CD1c-positive myeloid dendritic cell (primary cell): ENCODE measurements at regions not wholly inside any gene's neighbourhood (a gene's known extent, or its start where the extent isn't known, plus 50 kb on each side); places are given as distances from the start of the nearest gene placed in this dataset.
"Not testable (repeated sequence)": the region's sequence is repeated elsewhere in the genome, so short reads cannot be mapped to it uniquely, and the experiment has no call there.

Experiments used
- DNase-seq: peaks from one replicate; pipeline ENCODE4 v3.0.0-alpha.2; 2016; ENCODE audit errors: extremely low spot score

DNA sequence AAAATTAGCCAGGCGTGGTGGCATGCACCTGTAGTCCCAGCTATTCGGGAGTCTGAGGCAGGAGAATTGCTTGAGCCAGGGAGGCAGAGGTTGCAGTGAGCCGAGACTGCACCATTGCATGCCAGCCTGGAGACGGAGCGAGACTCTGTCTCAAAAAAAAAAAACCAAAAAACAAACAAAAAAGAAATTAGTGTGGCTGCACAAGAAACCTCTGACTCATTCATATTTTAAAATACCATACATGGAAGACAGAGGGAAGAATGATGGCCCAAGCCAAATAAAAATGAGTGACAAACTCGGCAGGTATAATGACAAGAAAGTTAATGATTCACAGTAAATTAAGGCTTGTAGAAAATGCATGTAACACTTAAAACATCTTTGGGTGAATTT is 875.8 kb downstream of the EPHA4 start:
- DNase-seq, result no peak

DNA sequence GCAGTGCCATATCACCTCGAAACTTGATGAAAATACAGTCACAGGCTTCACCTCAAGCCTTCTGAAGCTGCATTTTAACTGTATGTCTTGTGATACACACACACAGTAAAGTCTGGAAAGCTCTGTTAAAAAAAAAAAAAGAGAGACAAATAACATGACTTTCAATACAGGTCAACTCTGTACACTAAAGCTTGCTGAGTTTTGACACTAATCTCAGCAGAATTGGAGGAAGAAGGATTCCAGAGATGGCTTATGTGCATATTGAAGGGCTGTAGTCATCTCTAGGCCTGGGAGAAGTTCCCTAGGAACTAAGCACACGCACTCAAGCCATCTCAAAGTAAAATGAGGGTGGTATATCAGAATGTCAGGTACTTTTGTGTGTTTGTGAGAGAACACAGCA is 875.1 kb downstream of the EPHA4 start:
- DNase-seq, result no peak

DNA sequence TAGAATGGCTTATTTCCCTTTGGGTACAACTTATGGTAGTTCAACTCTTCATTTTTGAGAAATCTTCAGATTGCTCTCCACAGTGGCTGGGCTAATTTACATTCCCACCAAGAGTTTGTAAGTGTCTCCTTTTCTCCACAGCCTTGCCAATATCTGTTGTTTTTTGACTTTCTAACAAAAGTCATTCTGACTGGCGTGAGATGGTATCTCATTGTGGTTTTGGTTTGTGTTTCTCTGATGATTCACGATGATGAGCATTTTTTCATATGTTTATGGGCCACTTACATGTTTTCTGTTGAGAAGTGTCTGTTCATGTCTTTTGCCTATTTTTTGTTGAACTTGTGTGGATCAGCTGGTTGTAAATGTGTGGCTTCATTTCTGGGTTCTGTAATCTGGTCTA is 871.0 kb downstream of the EPHA4 start:
- no peak for DNase-seq

DNA sequence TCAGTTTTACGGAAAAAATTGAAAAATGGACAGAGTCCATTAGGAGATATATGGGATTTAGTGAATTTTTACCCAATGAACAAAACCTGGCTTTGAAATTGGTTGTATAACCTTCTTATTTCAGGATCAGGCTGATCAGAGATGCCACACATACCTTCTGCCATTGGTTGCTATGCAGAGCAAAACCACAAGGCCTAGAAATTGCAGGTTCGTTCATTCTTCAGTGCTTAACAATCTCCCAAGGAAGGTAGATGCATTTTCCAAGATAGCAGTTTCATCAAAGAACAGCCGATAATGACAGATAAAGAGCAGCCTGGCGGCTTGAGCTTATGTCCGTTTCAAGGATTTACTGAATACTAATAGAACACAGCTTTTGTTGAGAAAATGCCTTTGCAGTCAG is 868.8 kb downstream of the EPHA4 start:
- no peak for DNase-seq

DNA sequence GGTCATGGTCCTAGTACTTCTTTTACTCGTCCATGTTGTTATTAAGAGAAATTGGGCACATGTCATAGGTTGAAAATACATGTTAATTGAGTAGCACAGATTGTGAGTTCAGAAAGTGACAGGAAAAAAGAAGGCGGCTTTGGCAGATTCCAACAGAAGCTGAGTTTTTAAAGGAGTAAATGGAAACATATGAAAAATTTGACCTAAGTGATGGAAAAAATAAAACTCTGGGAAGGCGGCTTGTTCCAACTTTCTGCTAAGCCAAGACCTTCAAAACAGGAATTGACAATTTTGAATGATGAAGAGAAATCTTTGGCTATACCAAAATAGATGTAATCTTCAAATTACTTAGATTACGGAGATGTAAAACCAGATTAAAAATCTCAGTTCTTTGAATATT is 868.0 kb downstream of the EPHA4 start:
- DNase-seq, result no peak

DNA sequence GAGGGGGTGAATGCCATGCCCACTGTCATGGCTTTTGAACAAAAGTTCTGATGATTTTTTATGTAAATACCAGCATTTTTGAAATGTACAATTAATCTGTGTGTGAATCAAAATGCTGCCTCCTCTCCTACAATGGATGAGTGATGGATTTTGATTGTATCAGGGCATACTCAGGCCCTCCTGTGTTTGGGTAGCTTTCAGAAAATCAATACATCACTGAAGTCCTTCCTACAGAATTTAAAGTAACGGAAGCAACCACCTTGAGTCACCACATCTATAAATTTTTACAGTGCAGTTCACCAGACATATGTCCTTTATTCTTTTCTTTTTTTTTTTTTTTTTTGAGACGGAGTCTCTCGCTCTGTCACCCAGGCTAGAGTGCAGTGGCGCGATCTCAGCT is 867.3 kb downstream of the EPHA4 start:
- no peak for DNase-seq

DNA sequence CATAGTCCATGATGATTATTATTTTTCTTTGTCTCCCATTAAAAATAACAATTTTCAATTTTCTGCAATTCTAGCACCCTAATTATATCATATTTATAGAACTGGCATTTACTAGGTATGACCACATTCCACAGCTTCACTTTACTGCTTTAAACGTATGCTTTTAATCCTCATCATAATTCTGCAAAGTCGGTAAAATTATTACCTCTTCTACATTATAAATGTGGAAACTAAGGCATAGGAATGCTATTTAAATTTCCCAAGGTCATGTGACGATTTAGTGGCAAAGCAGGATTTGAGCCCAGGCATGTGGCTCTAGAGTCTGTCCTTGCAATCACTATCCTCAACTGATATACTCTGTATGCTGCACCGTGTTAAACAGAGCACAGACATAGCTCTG is 866.4 kb downstream of the EPHA4 start:
- no peak for DNase-seq

DNA sequence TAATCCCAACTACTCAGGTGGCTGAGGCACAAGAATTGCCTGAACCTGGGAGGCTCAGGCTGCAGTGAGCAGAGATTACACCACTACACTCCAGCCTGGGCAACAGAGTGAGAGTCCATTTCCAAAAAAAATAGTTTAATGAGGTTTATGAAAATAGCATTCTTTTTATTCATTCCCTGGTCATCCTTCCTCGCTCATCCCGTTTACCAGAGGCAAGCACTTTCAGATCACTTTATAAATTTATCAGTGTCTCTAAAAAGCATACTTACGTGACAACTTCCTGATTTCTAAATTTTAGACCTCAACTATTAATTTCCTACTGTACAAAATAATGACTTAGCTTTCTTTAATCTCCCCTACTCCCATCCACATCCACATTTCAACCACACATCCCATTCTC is 864.8 kb downstream of the EPHA4 start:
- no peak for DNase-seq

DNA sequence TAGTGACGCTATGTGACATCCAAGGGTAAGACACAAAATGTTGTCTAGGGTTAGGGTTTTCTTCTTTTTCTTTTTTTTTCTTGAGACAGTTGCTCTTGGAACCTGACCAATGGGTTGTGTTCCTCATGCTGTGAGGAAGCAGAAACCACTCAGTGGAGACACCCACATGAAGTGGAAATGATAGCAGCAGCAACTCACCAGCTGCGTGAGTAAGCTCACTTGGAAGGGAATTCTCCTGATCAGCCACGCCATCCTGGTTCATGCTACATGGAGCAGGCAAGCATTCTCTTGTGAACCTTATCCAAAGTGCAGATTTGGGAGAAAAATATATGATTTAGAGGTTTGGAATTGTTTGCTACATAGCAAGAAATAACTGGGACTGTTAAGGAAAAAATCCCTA is 863.7 kb downstream of the EPHA4 start:
- DNase-seq, result no peak

DNA sequence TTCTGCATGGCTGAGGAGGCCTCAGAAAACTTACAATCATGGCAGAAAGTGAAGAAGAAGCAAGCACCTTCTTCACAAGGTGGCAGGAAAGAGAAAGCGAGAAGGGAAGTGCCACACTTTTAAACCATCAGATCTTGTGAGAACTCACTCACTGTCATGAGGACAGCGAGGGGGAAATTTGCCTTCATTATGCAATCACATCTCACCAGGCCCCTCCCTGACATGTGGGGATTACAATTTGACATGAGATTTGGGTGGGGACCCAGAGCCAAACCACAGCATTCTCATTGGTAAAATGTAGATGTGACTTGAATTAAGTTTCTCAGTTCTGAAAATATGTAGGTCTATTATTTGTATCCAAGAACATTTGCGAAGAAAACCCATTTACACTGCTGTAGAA is 854.8 kb downstream of the EPHA4 start:
- no peak for DNase-seq

DNA sequence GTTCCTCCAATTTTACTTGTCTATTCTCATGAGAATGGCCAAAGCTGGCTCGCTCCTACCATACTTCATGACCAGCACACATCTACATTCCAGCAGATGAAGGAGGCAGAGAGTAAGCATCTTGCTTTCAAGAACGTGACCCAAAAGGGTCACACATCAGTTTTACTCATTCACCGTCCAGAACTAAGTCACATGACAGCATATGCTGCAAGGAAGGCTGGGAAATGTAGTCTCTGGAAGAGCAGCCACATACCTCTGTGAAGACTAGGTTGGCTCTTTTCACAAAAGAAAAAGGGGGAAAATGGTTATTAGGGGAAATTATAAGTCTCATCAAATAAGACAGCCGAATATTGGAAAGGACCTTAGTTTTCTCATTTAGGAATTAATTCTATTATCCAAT is 835.3 kb downstream of the EPHA4 start:
- no peak for DNase-seq

DNA sequence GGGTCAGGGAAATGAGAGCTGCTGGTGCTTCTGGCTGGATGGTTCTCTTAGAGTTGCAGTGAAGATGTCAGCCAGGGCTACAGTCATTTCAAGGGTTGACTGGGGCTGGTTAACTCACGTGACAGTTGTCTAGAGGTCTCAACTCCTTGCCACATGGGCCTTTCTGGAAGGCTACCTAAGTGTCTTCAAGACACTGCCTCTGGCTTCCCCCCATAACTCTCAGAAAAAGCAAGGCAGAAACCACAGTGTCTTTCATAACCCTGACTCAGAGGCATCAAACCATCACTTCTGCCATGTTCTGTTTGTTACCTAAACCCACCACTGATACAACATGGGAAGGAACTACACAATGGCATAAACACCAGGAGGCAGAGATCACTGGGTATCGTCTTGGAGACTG is 828.9 kb downstream of the EPHA4 start:
- no peak for DNase-seq

DNA sequence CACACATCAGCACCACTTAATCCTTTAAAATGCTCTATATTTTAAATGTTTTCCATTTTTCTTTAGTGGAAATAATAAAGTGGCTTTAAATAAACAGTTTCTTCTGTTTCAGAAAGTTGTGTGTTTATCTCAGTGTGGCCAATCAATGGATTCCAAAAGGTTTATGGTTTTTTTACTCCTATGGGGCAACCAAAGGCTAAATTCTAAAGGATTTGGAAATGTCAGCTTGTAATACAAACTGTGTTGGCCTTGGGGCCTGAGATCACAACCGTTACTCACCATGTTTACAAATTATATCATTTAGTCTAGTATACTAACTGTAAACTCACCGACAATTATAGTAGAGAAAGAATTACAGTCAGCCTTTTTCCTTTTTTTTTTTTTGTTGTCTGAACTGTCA is 827.2 kb downstream of the EPHA4 start:
- DNase-seq, result no peak

DNA sequence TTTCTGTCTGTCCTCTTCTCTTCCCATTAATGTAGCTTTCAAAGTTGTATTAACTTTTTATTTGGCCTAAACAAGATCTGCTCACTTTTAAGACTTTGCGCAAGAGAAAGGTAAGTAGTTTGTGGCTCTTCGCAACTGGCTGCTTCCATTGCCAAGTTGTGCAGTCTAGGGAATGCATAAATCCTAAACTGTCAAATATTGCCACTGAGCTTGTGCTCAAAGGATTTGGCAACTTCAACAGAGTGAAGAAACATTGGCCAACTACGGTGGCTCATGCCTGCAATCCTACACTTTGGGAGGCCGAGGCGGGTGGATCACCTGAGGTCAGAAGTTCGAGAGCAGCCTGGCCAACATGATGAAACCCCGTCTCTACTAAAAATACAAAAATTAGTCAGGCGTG is 826.4 kb downstream of the EPHA4 start:
- no peak for DNase-seq

DNA sequence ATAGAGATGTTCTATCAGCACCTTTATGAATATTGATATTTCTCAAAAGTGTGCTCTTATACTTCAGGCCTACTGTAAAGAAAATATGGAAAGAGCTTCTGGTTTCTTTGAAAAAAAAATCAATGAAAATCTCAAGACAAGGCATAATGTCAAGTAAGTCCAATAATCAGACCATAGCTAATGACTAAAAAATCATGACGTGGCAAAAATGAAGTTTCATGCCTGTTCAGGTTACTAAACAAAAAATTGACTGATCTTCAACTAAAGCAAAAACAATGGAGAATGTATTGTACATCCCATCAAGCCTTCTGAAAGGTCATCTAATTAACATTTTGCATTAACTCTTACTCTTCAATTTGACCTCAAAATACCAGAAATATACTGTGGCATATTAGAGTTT is 824.4 kb downstream of the EPHA4 start:
- no peak for DNase-seq

DNA sequence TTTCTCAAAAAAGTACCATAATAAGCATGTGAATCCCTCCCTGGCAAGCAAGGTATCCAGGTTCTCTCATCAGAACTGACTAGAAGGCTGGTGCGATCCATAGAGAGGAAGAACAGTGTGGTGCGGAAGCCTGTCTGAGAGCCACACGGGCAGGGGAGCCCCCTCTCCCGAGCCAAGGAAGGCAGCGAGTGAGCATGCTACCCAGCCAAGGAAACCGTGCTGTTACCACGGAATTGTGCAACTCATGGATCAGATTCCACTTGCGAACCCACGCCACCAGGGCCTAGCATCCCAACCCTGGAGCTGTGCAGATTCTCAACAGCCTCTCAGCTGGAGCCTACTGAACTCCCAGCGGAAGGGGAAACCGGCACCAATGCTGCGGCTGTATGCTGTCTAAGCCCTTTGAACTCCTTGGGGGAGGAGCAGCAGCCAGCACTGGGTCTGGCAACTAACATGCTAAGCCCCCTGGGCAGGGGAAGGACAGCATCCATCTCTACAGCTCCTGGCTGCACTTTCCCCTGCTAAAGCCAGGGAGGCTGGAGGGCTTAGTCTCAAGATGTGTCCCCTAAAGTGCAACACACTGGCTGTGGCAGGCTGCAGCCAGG is 823.1 kb downstream of the EPHA4 start:
- DNase-seq, result no peak

DNA sequence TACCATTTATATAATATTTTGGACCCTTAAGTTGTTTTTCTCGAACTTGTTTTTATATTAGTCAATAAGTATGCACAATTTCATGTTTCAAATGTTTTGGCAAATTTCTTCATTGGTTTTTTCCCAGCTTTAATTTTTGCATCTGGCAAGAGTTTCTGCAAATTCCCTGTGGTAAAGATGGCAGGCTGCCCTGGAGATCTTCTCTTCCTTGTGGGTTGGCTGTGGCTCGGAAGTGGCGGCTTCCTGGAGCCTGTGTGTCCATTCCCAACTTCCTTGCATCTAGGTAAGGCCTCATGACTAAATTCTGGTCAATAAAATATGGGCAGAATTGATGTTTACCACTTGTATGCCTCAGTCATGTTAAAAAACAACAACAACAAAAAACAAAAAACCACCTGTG is 818.6 kb downstream of the EPHA4 start:
- DNase-seq, result no peak

DNA sequence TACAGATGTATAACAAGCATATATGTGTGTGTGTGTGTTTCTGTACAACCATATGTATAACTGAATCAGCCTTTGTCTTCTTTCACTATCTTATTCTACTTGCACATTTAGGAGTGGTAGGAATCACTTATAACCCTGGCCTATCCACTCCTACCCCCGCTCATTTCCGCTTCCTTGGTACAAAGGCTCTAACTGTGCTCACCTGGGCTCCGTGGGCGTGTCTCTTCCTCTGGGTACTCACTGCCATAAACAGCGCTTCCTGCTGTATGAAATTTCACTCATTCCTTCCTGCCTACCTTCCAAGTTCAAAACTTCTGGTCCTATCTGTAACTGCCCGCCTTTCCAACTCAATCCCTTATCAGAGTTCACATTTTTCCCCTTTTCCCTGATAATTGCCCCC is 815.5 kb downstream of the EPHA4 start:
- DNase-seq, result no peak

DNA sequence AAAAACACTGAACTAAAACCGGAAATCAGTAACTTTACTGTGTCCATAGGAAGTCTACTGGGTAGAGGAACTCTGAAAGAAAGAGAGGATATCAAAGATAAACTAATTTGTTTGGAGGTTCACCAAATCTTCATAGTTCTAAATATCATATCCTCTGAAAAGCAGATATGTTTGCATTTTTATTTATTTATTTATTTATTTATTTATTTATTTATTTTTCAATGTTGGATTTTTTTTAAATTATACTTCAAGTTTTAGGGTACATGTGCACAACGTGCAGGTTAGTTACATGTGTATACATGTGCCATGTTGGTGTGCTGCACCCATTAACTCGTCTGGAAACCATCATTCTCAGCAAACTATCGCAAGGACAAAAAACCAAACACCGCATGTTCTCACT is 813.7 kb downstream of the EPHA4 start:
- DNase-seq, result not testable (repeated sequence)

DNA sequence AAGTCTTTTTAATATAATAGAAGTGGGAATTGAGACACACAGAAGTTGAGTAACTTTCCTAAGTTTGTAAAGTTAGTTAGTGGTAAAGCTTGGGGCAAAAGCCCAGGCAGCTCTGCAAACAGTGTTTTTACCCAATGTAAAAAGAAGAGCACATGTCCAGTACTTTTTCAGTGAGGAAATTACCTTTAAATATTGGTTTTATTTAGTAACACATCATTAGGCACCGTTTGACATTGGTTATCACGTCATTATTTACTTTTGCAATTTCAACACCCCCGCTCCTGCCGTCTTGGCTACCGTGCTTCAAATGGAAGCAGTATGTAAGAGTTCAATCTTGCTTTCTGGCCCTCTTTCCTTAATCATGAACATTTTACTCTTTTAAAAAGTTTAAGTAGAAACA is 807.9 kb downstream of the EPHA4 start:
- no peak for DNase-seq

DNA sequence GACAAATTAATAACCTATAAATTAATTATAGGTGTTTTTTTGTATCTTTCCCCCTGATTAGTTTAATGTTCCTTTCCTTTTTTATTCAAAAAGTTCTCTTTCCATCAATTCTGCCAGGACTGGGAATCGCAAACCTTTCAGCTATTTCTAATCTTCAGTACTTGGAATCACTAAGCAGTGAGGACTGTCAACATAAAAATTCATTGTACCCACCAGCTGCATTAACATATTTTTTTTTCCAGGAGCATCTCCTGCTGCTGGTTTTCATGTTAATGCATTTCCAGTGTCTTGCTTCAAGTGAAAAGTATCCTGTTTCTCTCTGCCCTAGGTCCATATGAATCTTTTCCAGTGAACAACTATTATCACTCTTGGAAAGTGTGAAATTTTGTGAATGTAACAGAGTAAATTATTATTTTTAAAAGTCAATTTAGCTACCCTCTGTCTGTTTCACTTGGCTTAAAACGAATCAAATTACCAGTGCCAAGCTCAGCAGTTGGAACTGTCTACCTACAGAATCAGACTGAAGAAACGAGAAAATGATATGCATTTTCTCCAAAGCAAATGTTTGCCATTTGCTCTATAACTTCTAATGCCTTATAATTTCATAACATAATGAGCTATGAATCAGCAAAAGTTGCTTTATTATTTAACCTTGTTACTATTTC is 804.4 kb downstream of the EPHA4 start:
- no peak for DNase-seq

DNA sequence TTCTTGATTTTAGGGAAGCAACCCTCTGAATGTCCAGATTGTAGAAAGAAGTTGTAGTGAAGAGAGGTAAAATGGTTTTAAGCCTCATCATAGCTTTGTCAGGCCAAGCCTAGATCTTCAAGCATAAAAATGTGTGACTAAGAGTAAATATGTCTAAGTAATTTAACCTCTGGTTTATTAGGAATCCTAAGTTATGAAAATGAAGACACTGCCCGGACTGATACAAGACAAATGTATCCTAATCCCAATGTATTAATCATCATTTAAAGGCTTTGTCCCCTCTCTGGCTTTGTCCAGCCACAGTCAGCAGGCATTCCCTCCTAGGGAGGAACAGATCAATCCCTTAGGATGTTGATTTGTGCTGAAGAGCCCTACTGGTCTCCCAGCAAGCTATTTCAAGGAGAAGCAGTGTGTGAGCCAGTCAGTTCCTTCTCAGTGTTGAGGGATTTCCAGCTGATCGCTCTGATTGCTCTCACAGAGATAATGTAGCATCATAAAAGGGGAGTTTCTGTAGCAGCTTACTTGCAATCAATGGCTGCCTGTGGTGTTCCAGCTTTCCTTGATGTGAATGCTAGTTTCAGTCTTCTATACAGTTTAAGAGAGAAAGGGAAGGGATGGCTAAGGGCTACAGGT is 796.1 kb downstream of the EPHA4 start:
- no peak for DNase-seq

DNA sequence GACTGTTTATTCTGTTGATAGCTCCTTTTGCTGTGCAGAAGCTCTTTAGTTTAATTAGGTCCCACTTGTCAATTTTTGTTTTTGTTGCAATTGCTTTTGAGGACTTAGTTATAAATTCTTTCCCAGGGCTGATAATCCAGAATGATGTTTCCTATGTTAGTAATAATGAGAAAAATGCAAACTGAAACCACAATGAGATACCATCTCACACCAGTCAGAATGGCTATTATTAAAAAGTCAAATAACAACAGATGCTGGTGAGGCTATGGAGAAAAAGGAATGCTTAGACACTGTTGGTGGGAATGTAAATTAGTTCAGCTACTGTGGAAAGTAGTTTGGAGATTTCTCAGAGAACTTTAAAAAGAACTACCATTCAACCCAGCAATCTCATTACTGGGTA is 793.0 kb downstream of the EPHA4 start:
- not testable (repeated sequence) for DNase-seq

DNA sequence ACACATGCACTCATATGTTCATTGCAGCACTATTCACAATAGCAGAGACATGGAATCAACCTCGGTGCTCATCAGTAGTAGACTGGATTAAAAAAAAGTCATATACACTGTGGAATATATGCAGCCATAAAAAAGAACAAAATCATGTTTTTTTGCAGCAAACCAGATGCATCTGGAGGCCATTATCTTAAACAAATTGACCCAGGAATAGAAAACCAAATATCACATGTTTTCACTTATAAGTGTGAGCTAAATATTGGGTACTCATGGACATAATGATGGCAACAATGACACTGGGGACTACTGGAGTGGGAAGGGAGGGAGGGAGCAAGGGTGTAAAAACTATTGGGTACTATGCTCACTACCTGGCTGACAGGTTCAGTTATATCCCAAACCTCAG is 792.6 kb downstream of the EPHA4 start:
- DNase-seq, result no peak
